Neural cell (in vitro differentiated cells): ENCODE measurements at regions not wholly inside any gene's neighbourhood (a gene's known extent, or its start where the extent isn't known, plus 50 kb on each side); places are given as distances from the start of the nearest gene placed in this dataset.

Experiments used
- EP300 ChIP-seq: fragments of 450-650 bp; conservative IDR thresholded peaks from 2 replicates; pipeline ENCODE4 v1.6.1; 2014; ENCODE audit warnings: antibody characterized with exemption, mild to moderate bottlenecking, moderate library complexity; ENCODE audit not compliant: poor library complexity, severe bottlenecking
- EZH2 ChIP-seq: fragments of 200-600, 300-800 bp; shearing (Covaris generic), sonication (generic); IDR thresholded peaks from 2 replicates; pipeline ENCODE4 v1.6.1; 2014; ENCODE audit warnings: antibody characterized with exemption, low read length, borderline replicate concordance, mild to moderate bottlenecking; ENCODE audit not compliant: insufficient read depth, poor library complexity, severe bottlenecking
- MXI1 ChIP-seq: fragments of 450-650 bp; conservative IDR thresholded peaks from 2 replicates; pipeline ENCODE4 v1.6.1; 2014; ENCODE audit warnings: antibody characterized with exemption, mild to moderate bottlenecking; ENCODE audit not compliant: poor library complexity, severe bottlenecking
- POLR2AphosphoS5 ChIP-seq: IDR thresholded peaks from 2 replicates; pipeline ENCODE4 v1.6.1; 2012
- RAD21 ChIP-seq: fragments of 450-650 bp; conservative IDR thresholded peaks from 2 replicates; pipeline ENCODE4 v1.6.1; 2014; ENCODE audit warnings: antibody characterized with exemption, mild to moderate bottlenecking, moderate library complexity
- REST ChIP-seq: IDR thresholded peaks from 2 replicates; pipeline ENCODE4 v1.6.1; 2012; ENCODE audit warnings: borderline replicate concordance
- SMC3 ChIP-seq: fragments of 450-650 bp; conservative IDR thresholded peaks from 2 replicates; pipeline ENCODE4 v1.6.1; 2014; ENCODE audit warnings: antibody characterized with exemption, mild to moderate bottlenecking, moderate library complexity; ENCODE audit not compliant: poor library complexity
- TAF1 ChIP-seq: IDR thresholded peaks from 2 replicates; pipeline ENCODE4 v1.6.1; 2012; ENCODE audit warnings: low read depth
- TF ChIP-seq, protein P1 (sequence below): fragments of 450-650 bp; IDR thresholded peaks from 2 replicates; pipeline ENCODE4 v1.5.1; 2014; ENCODE audit warnings: antibody characterized with exemption, mild to moderate bottlenecking, moderate library complexity; ENCODE audit not compliant: poor library complexity, severe bottlenecking

- no peak for TF ChIP-seq EP300
- TF ChIP-seq, protein P1, sequence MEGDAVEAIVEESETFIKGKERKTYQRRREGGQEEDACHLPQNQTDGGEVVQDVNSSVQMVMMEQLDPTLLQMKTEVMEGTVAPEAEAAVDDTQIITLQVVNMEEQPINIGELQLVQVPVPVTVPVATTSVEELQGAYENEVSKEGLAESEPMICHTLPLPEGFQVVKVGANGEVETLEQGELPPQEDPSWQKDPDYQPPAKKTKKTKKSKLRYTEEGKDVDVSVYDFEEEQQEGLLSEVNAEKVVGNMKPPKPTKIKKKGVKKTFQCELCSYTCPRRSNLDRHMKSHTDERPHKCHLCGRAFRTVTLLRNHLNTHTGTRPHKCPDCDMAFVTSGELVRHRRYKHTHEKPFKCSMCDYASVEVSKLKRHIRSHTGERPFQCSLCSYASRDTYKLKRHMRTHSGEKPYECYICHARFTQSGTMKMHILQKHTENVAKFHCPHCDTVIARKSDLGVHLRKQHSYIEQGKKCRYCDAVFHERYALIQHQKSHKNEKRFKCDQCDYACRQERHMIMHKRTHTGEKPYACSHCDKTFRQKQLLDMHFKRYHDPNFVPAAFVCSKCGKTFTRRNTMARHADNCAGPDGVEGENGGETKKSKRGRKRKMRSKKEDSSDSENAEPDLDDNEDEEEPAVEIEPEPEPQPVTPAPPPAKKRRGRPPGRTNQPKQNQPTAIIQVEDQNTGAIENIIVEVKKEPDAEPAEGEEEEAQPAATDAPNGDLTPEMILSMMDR: no peak
- TF ChIP-seq POLR2AphosphoS5: no peak
- TF ChIP-seq MXI1: no peak
- no peak for TF ChIP-seq TAF1
- TF ChIP-seq REST: no peak
- no peak for TF ChIP-seq EZH2
- no peak for TF ChIP-seq SMC3
- TF ChIP-seq RAD21: no peak
These were observed 217.3 kb upstream of the SERP2 start for GRCh38 chr13:44156294-44156658.
